KMS-11 (cell line): ENCODE measurements at regions not wholly inside any gene's neighbourhood (a gene's known extent, or its start where the extent isn't known, plus 50 kb on each side); places are given as distances from the start of the nearest gene placed in this dataset.

Experiments
- H2AFZ ChIP-seq: fragments of 200-600 bp; sonication (generic); 2 replicates; pipeline ENCODE4 v1.6.1; 2016; ENCODE audit warnings: antibody characterized with exemption, mixed run types, low read depth
- H3K27ac ChIP-seq: fragments of 200-600 bp; sonication (generic); 2 replicates; pipeline ENCODE4 v1.6.1; 2016; ENCODE audit warnings: mild to moderate bottlenecking, mixed run types
- H3K27me3 ChIP-seq: fragments of 200-600 bp; sonication (generic); 2 replicates; pipeline ENCODE4 v1.6.1; 2017; ENCODE audit warnings: mild to moderate bottlenecking, low read depth, mixed run types, moderate library complexity; ENCODE audit not compliant: insufficient read depth
- H3K36me3 ChIP-seq: fragments of 200-600 bp; sonication (generic); 2 replicates; pipeline ENCODE4 v1.6.1; 2017; ENCODE audit warnings: mild to moderate bottlenecking, mixed run types; ENCODE audit not compliant: insufficient read depth
- H3K4me1 ChIP-seq: fragments of 200-600 bp; sonication (generic); 2 replicates; pipeline ENCODE4 v1.6.1; 2016; ENCODE audit warnings: mild to moderate bottlenecking, low read depth, mixed run types; ENCODE audit not compliant: poor library complexity, severe bottlenecking
- H3K4me2 ChIP-seq: fragments of 200-600 bp; sonication (generic); 2 replicates; pipeline ENCODE4 v1.7.0; 2016; ENCODE audit warnings: mild to moderate bottlenecking, mixed run types
- H3K4me3 ChIP-seq: fragments of 200-600 bp; sonication (generic); IDR thresholded peaks from 2 replicates; pipeline ENCODE4 v1.6.1; 2017; ENCODE audit warnings: low read depth, low read length, mixed read lengths; ENCODE audit not compliant: insufficient read depth
- H3K79me2 ChIP-seq: fragments of 200-600 bp; sonication (generic); 2 replicates; pipeline ENCODE4 v1.6.1; 2016; ENCODE audit warnings: low read depth, mixed run types; ENCODE audit not compliant: insufficient read depth
- H3K9ac ChIP-seq: fragments of 200-600 bp; sonication (generic); 2 replicates; pipeline ENCODE4 v1.6.1; 2016; ENCODE audit warnings: mild to moderate bottlenecking, mixed run types
- H4K20me1 ChIP-seq: fragments of 200-600 bp; sonication (generic); 2 replicates; pipeline ENCODE4 v1.6.1; 2016; ENCODE audit warnings: mild to moderate bottlenecking, mixed run types; ENCODE audit not compliant: insufficient read depth
- TF ChIP-seq, protein P1 (sequence below): fragments of 200-600 bp; sonication (generic); conservative IDR thresholded peaks from 2 replicates; pipeline ENCODE4 v1.6.1; 2017; ENCODE audit warnings: low read depth, mild to moderate bottlenecking, antibody characterized with exemption, low read length, moderate library complexity, mixed read lengths

DNA sequence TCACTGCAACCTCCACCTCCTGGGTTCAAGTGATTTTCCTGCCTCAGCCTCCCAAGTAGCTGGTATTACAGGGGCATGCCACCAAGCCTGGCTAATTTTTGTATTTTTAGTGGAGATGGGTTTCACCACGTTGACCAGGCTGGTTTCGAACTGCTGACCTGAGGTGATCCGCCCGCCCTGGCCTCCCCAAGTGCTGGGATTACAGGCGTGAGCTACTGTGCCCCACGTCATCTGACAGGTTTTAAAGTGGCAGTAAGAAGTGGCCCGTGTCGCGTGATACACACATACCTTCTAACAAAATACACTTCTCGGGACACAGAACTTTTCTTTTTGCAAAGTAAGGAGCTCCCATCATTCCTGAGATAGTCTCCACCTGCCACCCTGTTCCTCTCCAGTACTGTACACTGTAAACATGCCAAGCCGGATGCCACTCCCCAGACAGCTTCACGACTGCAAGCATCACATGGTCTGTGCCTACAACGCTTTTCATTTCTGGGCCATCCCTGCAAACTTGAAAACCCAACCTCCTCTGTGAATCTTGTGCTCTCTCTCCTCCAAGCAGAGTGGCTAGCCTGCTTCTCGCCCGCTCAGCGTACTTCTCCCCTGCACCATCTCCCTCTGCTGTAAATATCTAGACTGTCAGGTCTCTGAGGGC, 256.3 kb upstream of the KLF14 start:
- Histone ChIP-seq H3K4me3 (no peak overlapping the region), H4K20me1 (no peaks in the 10 kb centered on the region), H3K79me2 (no peaks in the 10 kb centered on the region; the same call in 1 of the 2 replicates), H3K27ac (no peak overlapping the region), H3K36me3 (no peaks in the 10 kb centered on the region), H2AFZ (no peak overlapping the region), H3K9ac (no peak overlapping the region), H3K4me2 (no peak overlapping the region), H3K4me1 (no peaks in the 10 kb centered on the region), H3K27me3 (no peaks in the 10 kb centered on the region)
- TF ChIP-seq, protein P1, sequence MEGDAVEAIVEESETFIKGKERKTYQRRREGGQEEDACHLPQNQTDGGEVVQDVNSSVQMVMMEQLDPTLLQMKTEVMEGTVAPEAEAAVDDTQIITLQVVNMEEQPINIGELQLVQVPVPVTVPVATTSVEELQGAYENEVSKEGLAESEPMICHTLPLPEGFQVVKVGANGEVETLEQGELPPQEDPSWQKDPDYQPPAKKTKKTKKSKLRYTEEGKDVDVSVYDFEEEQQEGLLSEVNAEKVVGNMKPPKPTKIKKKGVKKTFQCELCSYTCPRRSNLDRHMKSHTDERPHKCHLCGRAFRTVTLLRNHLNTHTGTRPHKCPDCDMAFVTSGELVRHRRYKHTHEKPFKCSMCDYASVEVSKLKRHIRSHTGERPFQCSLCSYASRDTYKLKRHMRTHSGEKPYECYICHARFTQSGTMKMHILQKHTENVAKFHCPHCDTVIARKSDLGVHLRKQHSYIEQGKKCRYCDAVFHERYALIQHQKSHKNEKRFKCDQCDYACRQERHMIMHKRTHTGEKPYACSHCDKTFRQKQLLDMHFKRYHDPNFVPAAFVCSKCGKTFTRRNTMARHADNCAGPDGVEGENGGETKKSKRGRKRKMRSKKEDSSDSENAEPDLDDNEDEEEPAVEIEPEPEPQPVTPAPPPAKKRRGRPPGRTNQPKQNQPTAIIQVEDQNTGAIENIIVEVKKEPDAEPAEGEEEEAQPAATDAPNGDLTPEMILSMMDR = no peak

DNA sequence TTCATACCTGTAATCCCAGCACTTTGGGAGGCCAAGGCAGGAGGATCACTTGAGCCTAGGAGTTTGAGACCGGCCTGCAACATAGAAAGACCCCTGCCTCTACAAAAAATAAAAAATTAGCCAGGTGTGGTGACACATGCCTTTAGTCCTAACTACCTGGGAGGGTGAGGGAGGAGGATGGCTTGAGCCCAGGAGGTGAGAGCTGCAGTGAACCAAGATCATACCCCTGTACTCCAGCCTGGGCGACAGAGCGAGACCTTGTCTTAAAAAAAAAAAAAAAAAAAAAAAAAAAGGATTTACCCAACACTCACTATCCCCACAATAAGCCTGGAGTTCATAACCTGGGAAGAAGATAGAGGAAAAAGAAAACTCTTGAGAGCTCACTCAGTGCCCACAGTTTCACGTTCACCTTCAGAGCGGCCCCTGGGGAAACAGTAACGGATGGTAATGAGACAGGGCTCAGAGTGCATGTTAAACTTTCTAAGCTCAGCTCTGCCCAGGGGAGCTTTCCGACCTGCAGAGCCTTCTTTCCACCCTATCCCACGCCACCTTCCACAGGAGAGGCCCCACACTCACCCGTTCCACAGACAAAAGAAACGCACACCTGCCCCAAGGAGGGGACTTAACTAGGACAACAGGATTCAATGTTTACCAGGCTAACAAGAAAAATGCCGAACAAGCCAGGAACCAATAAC, 259.8 kb upstream of the KLF14 start:
- H3K27me3 ChIP-seq = no peaks in the 10 kb centered on the region
- H3K4me2 ChIP-seq = no peak overlapping the region
- H3K27ac ChIP-seq = no peak overlapping the region
- no peak overlapping the region for H3K9ac ChIP-seq
- no peaks in the 10 kb centered on the region for H3K36me3 ChIP-seq
- no peak overlapping the region for H3K4me3 ChIP-seq
- no peaks in the 10 kb centered on the region for H3K4me1 ChIP-seq
- TF ChIP-seq, protein P1 = no peak
- no peak overlapping the region for H2AFZ ChIP-seq
- H3K79me2 ChIP-seq = no peaks in the 10 kb centered on the region; the same call in 1 of the 2 replicates
- H4K20me1 ChIP-seq = no peaks in the 10 kb centered on the region

DNA sequence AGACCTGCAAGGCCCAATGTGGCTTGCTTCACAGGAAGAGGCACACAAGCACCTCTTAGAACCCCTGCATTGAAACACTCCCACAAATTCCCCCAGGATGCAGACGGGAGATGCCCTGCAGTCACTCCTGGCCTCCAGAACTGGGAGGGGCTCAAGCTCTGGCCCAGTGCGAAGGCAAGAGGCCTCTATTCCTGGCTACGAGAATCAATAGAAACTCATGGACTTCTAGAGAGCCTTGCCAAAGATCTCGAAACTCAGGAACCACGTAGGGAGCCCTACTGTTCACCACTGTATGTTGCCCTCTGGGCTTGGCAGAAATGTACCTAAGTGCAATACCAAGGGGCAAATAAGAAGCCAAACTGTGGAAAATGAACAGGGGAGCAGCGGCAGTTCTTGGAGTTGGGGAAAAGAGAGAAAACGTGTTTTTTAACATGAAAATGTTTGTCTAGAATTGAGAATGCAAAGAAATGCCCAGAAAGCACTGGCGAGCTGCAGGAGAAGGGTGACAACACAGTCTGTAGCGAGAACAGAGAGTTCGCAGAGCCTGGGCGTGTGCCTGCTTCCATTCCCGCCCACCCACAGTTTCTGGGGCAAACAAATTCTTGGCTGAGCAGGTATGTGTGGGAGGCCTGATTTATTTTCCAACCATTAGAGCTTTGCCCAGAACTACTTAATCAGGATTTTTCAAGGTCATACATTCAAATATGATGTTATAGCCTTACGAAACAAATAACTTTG, 260.5 kb upstream of the KLF14 start:
- H3K27me3 ChIP-seq = no peaks in the 10 kb centered on the region
- H3K4me1 ChIP-seq = peaks cover 2% of the 10 kb centered on the region
- no peaks in the 10 kb centered on the region for H3K36me3 ChIP-seq
- H3K4me2 ChIP-seq = no peak overlapping the region
- no peak overlapping the region for H3K27ac ChIP-seq
- no peaks in the 10 kb centered on the region for H4K20me1 ChIP-seq
- H2AFZ ChIP-seq = no peak overlapping the region
- no peak overlapping the region for H3K4me3 ChIP-seq
- TF ChIP-seq, protein P1 = no peak
- H3K79me2 ChIP-seq = no peaks in the 10 kb centered on the region; the same call in 1 of the 2 replicates
- H3K9ac ChIP-seq = no peak overlapping the region

DNA sequence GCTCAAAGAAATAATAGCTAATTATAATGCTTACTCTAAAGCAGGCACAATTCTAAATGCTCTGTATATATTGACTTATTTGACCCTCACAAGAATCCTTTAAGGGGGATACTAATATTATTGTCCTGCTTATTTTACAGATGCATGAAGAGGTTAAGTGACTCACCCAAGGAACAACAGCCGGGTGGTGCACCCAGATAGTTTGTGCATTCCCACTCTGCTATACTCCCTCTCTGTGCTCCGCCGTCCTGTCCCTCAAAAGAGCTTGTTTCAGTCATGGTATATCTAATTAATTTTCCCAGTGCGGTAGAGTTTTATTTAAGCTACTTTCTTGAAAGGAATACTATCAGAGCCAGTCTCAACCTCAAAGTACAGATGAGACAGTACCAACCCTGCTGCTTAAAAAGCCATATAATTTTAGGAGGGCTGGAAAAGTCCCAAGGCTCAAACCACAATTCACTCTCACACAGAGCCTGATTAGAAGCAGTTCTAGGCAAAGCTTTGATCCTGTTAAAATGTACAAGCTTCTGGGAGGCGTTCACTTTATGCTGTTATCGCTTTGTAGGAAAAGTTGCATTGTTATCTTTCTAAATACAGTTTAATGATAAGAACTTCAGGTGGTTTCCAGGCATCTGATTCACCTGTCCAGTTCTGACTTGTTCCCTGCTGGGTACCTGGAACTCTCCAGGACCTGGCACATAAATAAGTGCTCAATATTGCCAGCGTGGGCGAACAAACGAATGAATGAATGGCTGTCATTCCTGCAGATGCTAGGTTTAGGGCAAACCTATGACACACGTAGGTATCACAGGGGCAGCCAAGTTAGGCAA, 261.5 kb upstream of the KLF14 start:
- H3K36me3 ChIP-seq = no peaks in the 10 kb centered on the region
- H3K4me1 ChIP-seq = peaks cover 3% of the 10 kb centered on the region
- no peak overlapping the region for H3K4me3 ChIP-seq
- H3K9ac ChIP-seq = no peak overlapping the region
- no peak overlapping the region for H3K27ac ChIP-seq
- TF ChIP-seq, protein P1 = no peak
- H4K20me1 ChIP-seq = no peaks in the 10 kb centered on the region
- H2AFZ ChIP-seq = no peak overlapping the region
- H3K27me3 ChIP-seq = no peaks in the 10 kb centered on the region
- no peak overlapping the region for H3K4me2 ChIP-seq
- H3K79me2 ChIP-seq = no peaks in the 10 kb centered on the region; the same call in 1 of the 2 replicates
